Suppressor macrophage treated with lipopolysaccharide for 1 hour (primary cell): ENCODE measurements at regions not wholly inside any gene's neighbourhood (a gene's known extent, or its start where the extent isn't known, plus 50 kb on each side); places are given as distances from the start of the nearest gene placed in this dataset.

Experiments used
- DNase-seq, 3 donors: peaks; one replicate each; pipeline ENCODE4 v3.0.0-alpha.2; 2020 to 2022

GRCh38 chr3:83902787-83903533 lies 1055.8 kb upstream of the CADM2 start:
- DNase-seq: no peak

GRCh38 chr3:83913381-83913780 lies 1045.4 kb upstream of the CADM2 start:
- no peak for DNase-seq

DNA sequence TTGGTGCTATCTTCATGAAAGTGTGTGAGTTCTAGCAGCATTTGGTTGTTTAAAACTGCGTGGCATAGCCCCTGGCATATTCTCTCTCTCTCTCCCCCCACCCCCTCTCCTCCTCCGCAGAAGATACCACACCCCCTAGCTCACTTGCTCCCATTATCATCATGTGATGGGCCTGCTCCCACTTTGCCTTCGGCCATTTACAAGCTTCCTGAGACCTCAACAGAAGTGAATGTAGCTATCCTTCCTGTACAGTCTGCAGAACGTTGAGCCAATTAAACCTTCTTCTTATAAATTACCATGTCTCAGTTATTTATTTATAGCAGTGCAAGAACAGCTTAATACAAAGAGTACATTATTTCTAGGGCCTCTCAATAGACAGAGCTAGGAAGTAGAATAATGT lies 1032.5 kb upstream of the CADM2 start:
- no peak for DNase-seq

- DNase-seq: peak in 2 of 3 donors; percentile 0 to 4
These were observed 1030.4 kb upstream of the CADM2 start for GRCh38 chr3:83928391-83928790.

- no peak for DNase-seq
These were observed 1029.9 kb upstream of the CADM2 start for GRCh38 chr3:83928903-83929302.

DNA sequence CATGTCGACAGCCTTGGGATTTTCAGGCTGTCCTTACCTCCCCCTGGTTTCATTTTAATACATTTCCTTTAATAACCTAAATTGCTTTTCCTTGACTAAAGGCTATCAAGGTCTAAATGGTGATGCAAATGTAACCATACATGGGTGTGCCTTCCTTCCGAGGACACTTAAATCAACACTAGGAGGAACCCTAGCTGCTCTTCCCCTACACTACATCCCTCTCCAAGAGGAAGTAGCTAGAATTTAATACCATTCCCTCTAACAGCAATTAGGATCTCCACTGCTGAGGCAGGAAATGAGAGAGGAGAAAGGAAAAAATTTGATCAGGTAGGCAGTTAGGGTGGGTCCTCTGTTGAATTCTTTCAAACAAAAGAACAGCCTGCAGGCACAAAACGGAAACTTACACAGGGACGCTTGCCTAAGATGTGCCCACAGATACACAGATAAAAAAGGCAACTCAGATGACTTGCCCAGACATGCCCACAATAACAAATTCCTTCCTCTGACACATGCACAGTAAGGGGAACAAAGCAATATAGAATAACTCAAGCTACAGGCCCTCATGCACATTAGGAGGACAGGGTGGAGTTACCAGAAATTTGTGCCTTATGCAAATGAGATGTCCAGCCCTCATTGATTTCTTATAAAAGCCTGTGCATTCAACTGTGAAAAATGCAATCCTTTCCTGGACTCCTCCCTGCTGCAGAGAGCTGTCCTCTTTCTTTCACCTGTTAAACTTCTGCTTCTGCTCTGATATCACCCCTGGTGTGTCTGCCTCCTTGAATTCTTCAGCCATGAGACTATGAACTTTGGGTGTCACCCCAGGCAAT lies 1024.4 kb upstream of the CADM2 start:
- DNase-seq: no peak

DNA sequence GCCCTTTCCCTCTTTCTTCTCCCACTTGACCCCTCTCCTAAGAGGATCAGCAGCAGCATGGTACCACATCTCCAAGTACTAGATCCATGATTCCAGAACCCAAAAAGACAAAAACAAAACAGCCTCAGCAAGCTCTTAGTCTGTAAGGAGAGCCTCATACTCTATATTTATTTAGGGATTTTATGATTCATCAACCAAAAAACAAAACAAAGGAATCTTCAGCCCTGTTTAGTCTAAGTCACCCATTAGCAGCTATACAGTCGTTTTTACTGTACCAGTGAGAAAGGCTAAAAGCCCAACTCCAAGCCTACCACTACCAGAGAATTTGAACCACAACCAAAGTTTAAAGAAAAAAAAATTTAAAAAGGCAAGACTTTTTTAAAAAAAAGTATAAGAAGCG lies 1020.3 kb upstream of the CADM2 start:
- no peak for DNase-seq

DNA sequence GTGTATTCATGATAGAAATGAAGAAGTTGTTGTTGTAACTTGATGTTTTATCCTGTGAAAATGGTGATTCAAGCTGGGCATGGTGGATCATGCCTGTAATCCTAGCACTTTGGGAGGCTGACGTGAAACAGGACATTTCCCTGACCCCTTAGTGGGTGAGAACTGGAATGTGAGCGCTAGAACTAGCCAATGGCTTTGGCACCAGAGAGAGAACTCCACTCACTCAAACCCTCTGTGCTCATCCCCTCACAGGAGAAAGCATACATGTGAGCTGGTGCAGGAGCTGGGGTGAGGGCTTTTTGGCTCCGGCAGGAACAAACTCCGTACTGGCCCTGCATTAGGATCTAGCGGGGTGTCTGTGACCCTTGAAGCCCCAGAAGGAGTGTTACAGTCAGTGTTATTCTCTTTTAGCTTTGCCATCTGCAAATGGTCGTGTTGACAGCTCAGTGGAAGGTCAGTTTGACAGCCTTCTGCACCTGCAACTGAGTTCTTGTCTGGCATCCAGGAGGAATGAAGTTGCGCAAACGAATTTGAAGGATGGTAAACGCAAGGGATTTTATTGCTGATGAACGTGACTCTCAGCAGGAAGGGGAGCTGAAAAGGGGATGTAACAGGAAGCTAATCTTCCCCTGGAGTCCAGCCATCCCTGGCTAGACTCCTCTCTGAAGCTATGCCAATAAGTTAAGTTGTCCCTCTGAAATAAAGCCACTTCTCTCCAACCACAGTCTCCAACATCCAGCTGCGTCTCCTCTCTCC lies 1016.6 kb upstream of the CADM2 start:
- no peak for DNase-seq

GRCh38 chr3:83946049-83946448 lies 1012.7 kb upstream of the CADM2 start:
- no peak for DNase-seq

- no peak for DNase-seq
These were observed 1012.2 kb upstream of the CADM2 start for GRCh38 chr3:83946554-83946953.

DNA sequence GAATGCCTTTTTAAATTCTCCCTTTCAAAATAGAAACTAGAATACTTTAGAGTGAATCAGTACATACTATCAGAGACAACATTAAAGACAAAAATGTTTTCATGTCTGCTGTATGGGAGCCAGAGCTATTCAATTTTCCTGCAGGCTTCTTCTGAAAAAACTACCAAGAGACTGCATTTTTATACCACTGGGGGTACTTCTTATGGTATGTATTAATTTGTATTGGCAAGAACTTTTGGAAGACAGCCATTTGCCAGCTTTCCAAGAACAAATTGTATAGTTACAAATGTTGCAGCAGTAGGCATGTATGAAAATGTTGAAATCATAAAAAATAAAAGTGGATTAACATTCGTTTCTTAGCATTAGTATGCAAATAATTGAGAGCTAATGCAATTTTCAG lies 1010.0 kb upstream of the CADM2 start:
- DNase-seq: no peak

- no peak for DNase-seq
These were observed 1005.2 kb upstream of the CADM2 start for GRCh38 chr3:83953417-83954089.

GRCh38 chr3:83956431-83956830 lies 1002.4 kb upstream of the CADM2 start:
- no peak for DNase-seq

- no peak for DNase-seq
These were observed 990.4 kb upstream of the CADM2 start for GRCh38 chr3:83968356-83968755.

DNA sequence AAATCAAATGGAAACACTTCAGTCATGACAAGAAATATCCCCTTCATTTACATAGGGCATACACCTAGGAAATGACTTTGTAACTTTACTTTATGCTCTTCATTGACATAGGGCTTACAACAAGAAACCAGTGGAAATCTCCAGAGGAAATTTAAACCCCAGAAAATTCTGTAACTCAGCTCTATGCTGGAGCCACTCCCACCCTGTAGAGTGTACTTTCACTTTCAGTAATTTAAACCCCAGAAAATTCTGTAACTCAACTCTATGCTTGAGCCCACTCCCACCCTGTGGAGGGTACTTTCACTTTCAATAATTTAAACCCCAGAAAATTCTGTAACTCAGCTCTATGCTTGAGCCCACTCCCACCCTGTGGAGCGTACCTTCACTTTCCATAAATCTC lies 987.1 kb upstream of the CADM2 start:
- DNase-seq: no peak

DNA sequence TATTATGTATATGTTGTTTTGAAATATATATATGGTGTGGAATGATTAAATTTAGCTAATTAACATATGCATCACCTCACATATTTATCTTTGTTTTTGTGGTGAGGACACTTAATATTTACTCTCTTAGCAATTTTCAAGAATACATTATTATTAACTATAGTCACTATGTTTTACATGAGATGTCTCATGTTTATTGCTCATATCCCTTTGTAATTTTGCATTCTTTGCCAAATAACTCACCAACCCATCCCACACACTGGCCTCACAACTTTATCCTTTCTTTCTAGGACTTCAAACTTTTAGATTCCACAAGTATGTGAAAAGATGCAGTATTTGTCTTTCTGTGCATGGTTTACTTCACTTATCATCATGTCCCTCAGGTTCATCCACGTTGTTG lies 950.2 kb upstream of the CADM2 start:
- DNase-seq: no peak

- no peak for DNase-seq
These were observed 934.9 kb upstream of the CADM2 start for GRCh38 chr3:84023842-84024241.

GRCh38 chr3:84039099-84039498 lies 919.7 kb upstream of the CADM2 start:
- DNase-seq: no peak

GRCh38 chr3:84042399-84043106 lies 916.2 kb upstream of the CADM2 start:
- no peak for DNase-seq

GRCh38 chr3:84066915-84067314 lies 891.9 kb upstream of the CADM2 start:
- no peak for DNase-seq

- no peak for DNase-seq
These were observed 885.1 kb upstream of the CADM2 start for GRCh38 chr3:84073664-84074063.

- DNase-seq: no peak
These were observed 884.0 kb upstream of the CADM2 start for GRCh38 chr3:84074767-84075166.
